GM19468 (cell line): ENCODE measurements at regions not wholly inside any gene's neighbourhood (a gene's known extent, or its start where the extent isn't known, plus 50 kb on each side); places are given as distances from the start of the nearest gene placed in this dataset.

ENCODE experiments used
- ATAC-seq: cut with Tn5 transposase; IDR thresholded peaks from one replicate; pipeline ENCODE4 v1.9.1; 2021; ENCODE audit warnings: mild to moderate bottlenecking, moderate library complexity, moderate number of reproducible peaks; ENCODE audit not compliant: unreplicated experiment; ENCODE audit errors: extremely low read depth

DNA sequence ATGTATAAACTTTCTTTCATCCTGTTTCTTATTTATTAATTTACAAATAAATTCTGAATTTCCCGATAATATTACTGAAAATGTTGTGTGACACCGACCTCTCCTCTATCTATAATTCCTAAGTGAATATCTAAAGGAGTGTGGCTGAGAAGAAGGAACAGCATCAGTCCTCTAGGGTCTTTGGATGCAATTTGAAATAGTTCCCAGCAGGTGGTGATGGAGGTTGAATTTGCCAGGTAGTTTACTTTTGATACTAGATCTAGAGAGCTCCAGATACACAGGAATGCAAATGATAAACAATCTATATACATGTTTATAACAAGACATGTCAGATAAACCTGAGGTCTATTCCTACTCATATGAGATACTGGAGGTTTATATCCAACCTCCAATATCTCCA is 305.4 kb downstream of the PCDH18 start:
- no peak for ATAC-seq

DNA sequence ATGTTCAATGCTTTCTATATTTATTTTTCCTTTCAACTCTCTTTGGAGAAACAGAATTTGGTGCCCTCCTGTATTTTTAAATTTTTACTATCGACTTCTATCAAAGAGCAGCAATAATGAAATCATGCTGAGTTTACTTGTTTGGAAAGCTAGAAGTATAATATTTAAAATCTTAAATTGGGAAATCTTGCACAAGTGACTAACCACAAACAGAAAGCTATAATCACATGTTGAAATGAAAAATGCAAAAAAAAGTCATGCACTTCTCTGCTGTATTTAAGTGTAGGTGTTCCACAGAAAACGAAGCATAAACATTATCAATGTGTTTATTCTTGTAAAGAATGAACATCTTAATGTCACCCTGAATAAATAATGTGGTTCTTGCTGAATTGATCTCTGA is 306.1 kb downstream of the PCDH18 start:
- no peak for ATAC-seq

DNA sequence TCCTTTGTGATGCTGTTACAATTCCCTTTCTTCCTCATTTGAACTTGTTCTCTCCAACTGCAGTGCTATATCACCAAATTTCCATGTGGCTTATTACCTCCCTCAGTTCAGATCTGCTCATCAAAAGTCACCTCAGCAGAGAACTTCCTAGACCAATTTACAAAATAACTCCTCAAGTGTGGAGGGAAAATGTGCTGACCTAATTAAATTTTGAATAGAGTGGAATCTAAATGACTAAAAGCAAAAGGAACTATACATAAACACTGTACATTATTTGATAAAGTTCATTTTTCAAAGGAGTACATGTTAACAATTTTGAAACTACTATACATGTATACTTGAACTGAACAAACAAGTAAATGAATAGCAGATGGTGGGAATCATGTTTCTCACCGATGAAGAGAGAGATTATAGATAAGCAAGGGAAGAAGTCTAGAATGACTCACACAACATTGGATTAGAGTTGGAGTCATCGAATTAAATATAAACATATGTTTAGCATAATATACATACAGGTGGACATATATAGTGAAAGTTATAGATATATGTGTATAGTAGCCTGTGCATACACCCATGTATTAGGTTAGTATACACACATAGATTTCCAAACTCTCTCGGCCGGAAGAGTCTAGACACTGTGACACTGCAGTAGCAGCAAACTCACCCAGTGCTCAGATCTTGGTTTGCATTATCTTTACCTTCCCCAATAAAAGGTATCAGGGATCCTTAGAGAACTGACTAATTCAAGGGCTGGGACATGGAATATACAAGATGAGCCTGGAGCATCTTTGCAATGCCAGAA is 318.7 kb downstream of the PCDH18 start:
- no peak for ATAC-seq

DNA sequence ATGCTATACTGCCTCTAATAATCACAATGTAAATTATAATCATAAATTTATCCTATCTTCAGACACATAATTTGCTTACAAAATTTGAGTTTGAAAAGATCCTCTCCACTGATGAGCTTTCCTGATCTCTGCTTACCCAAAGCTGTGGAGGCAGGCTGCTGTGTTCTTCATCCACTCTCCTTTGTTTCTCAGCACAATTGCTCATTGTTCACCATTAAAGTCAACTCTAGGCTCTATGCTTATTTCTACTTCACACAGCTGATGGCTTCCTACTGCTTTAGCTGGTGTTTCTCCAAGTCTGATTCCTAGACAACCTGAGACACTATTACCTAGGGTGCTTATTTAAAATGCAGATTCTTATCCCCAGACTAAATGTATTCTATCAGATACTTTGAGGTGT is 319.7 kb downstream of the PCDH18 start:
- no peak for ATAC-seq

DNA sequence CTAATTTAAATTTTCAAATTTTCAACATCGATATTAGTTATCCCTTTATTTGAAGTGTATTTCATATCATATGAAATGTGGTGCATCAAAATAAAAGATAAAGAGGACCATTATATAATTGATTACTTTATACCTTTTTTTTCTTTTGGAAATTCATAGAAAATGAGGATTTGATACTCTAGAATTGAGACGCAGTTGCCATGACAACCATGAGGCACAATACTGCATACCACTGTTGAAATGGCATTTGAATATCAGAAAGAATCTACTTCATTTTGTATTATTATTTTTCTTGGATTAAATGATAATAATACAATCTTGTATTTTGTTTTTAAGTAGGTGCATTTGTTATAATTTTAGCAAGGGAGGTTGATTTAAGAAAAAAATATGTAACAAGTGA is 323.1 kb downstream of the PCDH18 start:
- no peak for ATAC-seq

DNA sequence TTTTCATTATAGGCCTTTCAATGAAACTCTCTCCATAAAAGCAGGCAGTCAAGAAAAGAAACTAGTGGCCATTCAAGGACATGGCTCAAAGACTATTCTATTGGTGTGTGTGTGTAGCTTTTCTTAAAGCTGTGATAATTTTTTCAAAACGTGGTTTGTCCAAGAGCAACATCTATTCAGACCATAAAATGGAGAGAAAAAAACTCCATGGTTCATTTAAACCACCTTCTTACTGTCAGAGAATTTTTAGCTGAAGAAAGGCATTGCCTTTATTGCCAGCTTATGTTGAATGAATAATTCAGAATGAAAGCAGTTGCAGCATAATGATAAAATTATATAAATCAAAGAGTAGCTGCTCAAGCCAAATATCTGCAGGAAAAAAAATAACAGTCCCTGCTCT is 325.5 kb downstream of the PCDH18 start:
- ATAC-seq: no peak

DNA sequence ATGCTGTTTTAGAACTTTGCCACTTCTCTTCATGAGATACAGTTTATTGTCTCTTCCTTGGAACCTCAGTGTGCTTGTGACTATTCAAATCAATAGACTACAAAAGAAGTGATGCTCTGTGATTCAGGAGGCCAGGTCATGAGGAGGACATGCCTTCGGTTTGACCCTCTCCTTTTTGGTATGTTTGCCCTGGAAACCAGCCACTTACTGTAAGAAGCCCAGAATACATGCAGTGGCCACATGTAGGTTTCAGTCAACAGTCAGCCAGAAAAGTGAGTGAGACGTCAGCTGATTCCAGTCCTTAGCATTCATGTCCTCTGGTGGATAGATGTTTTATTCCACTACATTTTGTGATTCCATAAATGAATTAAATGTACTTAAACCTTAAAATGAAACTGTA is 328.7 kb downstream of the PCDH18 start:
- ATAC-seq: no peak

DNA sequence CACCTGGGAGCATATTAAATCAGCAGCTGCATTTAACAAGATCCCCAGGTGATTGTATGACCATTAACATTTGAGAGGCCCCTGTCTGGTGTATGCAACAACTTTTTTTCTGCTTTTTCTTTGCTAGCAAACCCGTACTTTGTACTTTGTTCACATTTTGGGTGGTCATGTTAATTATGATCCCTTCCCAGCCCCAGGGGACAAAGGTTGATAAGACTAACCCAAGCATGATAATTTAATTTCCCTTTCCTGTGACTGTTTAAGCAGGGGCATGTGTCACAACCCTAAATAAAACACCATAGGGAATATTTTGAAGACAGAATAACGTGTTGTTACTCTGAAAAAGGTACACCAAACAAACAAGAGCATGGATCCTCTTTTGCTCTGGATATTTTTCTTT is 332.0 kb downstream of the PCDH18 start:
- no peak for ATAC-seq

DNA sequence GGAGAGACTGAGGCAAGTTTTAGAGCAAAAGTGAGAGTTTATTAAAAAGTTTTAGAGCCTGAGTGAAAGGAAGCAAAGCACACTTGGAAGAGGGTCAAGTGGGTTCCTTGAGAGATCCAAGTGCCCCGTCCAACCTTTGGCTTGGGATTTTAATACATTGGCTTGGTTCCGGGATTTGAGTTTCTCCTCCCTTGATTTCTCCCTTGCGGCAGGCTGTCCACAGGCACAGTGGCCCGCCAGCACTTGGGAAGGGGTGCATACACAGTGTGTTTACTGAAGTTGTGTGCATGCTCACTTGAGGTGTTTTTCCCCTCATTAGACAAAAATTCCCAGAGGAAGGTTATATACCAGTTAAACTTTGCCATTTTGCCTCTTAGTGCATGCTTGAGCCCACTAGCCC is 333.5 kb downstream of the PCDH18 start:
- no peak for ATAC-seq

DNA sequence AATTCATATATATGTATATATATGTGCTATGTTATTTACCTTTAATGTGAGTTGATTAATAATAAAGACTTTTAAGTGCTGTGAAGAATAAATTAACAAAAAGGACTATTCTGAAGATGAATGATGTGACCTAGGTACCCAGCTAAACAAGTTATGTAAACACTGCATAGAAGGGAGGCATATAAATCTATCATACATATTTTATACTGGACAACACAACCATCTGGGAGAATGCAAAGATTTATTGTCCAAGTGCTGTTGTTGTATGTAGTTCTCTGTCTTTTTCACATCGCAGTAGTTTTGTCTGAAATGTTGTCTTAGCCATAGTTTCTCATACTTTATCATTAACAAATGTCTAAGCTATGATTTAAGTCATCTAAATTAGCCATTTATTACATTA is 337.6 kb downstream of the PCDH18 start:
- no peak for ATAC-seq

DNA sequence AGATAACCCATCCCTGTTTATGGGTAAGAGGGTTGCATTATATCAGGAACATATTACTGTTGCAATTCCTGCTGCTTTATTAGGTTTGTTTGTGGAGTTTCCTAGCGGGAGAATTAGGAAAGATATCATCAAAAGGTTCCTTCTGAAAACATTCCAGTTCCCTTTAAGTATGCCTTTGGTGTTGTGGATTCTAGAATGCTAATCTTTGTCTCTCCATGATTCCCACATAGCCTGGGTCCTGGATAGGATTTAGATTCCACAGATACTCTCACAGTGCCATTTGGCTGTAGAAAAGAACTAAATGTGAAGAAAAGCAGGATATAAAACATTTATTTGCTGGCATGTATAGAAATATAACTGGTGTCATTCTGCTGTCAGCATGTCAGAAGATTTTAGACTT is 338.7 kb downstream of the PCDH18 start:
- ATAC-seq: no peak

DNA sequence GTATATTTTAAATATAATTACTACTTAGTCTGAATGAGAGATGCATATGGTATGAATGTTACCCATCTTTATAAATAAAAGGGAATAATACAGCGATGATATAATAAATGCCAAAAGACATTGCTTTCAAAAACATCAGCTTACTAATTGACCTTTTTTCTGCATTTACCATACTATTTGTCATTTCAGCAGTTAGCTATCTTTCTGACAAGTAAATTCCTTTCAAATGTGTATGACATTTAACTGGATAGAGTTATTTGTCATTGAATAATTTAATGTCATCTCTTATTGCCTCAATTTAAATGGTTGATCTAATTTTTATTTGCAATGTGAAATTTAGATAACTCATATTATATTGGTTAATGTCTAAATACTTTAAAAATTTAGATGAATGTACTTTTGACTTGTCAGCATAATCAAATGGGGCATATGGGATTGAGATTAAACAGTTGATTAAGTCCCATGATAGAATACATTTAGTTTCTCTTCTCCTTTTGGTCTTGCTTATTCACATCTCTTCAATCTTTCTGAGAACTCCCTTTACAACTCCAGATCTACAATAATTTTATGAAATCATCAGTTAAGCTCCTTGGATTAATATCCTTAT is 350.9 kb downstream of the PCDH18 start:
- ATAC-seq: no peak

DNA sequence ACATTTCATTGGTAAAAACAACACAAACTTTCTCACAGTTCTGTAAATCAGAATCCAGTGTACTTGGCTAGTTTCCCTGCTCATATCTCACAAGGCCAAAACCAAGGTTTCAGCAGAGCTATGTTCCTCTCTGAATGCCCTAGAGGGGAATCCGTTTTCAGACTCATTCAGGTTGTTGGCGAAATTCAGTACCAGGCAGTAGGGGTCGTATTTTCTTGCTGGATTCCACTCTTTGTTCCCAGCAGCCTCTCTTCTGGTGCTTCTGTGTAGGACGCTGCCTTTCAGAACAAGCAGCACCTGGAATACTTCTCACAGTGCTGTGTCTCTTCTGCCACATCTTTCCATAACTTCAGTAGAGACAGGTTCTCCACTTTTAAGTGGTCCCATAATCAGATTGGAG is 351.9 kb downstream of the PCDH18 start:
- no peak for ATAC-seq

DNA sequence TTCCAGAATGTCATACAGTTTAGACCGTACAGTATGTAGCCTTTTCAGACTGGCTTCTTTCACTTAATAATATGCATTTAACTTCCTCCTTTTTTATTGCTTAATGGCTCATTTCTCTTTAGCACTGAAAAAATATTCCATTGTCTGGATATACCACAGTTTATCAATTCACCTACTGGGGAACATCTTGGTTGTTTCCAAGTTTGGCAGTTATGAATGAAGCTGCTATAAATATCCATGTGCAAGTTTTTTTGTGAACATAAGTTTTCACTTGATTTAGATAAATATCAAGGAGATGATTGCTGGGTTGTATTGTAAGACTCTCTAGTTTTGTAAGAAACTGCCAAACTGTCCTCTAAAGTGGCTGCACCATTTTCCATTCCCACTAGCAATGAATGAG is 375.5 kb downstream of the PCDH18 start:
- ATAC-seq: no peak

DNA sequence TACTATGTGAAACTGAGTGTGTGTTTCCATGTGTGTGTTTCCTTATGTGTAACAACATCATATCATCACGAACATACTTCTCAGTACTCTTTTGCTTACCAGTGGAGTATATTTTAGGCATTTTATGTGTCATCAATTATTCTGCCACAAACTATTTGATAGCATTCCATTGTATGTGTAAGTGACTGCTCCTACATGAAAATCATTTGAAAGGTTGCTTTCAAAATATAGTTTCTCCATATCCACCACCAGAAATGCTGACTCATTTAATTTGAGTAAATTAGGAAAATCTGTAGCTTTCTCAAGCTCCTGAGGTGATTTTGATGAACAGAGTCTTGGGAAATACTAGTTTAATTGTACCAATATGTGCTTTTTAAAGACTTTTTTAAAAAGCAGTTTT is 376.2 kb downstream of the PCDH18 start:
- ATAC-seq: no peak

DNA sequence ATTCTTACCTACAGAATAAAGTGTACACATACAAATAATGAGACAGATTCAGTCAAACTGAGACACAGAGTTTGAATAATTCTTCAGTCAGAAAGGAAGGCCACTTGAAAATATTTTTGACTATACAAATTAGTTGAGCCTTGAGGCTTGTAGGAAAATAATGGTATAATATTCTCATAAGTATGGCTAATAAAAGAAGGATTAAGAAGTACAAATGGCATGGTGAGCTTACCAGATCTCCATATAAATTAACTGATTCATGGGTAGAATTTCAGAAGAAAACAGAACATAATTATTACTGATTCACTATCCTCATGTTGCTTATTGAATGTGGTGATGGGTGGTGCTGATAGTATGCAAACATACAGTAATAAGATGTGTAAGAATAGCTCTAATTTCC is 401.1 kb downstream of the PCDH18 start:
- ATAC-seq: no peak

DNA sequence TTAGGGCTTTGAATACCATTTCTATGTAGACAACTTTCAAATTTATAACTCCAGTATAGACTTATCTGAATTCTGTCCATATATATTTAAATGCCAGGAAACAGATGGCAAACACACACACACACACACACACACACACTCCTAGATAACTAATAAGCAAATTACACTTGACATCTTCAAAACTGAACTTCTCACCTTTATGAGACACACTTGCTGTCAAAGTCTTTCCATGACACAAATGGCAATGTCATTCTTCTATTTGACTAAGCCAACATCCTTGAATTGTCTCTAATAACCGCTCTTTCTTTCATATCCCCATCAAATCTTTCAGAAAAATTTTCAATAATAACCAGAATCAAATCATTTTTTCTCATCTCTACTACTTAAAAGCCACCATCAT is 402.4 kb downstream of the PCDH18 start:
- ATAC-seq: no peak

DNA sequence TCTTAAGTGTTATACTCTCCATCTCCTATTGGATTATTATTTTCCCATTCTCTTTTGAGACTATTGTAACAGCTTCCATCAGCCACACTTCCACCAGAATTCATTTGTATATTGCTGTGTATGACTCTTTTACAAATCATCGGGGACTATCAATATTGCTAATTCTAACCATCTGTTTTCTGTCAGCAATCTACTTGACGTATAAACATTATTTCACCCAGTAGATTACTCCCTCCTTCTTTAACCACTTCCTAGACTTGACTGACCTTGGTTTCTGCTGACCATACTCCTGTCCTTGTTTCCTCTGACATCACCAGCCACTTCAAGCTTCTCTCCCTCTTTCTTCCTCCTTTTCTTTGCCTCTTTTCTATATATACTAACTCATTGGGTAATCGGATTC is 402.9 kb downstream of the PCDH18 start:
- no peak for ATAC-seq

DNA sequence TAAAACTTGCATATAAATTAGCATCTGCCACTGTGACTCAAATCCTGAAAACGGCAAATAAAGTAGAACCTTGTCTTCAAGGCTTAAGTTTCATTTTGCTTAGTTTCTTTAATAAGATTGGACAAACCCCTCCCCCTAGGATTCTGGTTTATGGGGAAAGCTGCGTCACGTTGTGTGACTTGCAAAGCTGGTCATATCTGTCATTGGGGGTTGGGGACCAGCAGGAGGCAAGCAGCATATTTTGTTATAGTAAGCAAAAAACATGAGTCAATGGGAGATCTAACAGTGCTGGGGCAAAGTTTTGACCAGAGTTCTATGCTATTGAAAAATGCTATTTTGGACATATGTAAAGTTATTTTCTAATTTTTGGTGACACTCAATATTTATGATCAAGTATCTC is 407.3 kb downstream of the PCDH18 start:
- no peak for ATAC-seq

DNA sequence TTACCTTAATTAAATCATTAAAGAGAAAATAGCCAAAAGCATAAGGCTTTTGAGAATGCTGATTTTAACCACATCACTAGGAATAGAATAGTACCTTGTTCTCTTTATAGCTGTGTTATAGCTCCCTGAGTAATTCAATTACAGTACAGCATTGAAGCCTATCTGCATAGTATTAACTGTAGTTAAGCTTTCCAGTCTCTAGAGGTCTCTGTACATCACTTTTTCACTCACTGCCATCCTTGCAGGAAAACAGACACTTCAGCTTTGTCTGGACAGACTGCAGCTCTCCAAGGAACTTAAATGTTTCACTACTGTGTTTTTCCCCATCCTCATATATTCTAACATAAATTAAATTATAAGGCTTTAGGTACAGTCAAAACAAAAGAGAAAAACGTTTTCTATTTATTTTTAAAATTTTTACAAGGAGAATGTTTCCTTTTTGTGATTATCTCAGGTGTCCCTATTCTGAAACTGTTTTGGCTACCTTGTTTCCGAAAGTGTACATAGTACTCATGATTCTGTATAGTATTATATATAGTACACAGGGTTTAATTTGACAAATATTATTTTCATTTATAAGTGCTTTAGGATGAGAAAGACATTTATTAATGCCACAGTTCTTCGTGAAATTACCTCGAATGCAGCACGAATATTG is 407.9 kb downstream of the PCDH18 start:
- ATAC-seq: peak; percentile 59

DNA sequence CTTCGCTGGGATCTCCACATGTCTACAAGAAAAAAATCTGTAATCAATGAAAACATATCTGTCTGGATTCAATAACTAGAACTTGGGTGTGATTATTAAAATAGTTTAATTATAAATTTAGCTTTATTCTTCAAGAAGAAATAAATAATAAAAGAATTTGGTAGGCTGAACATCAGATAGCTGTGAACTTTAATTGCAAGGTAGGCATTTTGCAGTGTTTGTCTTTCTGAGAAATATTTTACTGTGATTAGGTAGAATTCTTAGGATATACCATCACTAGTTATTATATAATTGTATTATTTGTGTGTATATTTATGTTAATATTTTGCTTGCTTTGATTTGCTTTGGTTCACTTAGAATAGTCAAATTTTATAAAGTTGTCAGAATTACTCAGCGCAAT is 409.4 kb downstream of the PCDH18 start:
- no peak for ATAC-seq

DNA sequence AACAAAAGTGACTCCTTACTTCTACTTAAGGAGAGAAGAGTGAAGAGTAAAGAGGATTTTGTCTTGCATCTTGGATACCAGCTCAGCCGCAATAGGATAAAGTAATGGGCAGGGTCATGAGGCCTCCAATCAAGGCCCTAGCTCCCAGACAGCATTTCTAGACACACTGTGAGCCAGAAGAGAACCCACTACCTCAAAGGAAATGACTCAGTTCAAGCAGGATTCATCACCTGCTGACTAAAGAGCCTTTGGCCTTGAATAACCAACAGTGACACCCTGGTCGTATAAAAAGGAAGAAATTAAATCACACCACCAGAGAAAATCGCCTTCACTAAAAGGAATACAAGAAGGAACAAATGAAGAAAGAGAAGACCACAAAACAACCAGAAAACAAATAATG is 416.1 kb downstream of the PCDH18 start:
- no peak for ATAC-seq
